H1 (cell line): ENCODE measurements at regions not wholly inside any gene's neighbourhood (a gene's known extent, or its start where the extent isn't known, plus 50 kb on each side); places are given as distances from the start of the nearest gene placed in this dataset.

Experiments
- CHD1 ChIP-seq: IDR thresholded peaks from 2 replicates; pipeline ENCODE4 v1.6.1; 2012; ENCODE audit warnings: low read depth, low read length, improper control_type of control experiment
- KDM5A ChIP-seq: fragments of 200-600 bp; IDR thresholded peaks from 2 replicates; pipeline ENCODE4 v1.7.1; 2012; ENCODE audit warnings: mild to moderate bottlenecking, low read length, inconsistent platforms, mixed read lengths
- USF2 ChIP-seq: IDR thresholded peaks from 2 replicates; pipeline ENCODE4 v1.6.1; 2011; ENCODE audit warnings: low read length, improper control_type of control experiment

- no peak for TF ChIP-seq KDM5A
- TF ChIP-seq CHD1: no peak
- TF ChIP-seq USF2: no peak
Observed at GRCh38 chr14:34246206-34246605, 215.8 kb downstream of the SPTSSA start (continued).
